HepG2 (cell line): ENCODE measurements at regions not wholly inside any gene's neighbourhood (a gene's known extent, or its start where the extent isn't known, plus 50 kb on each side); places are given as distances from the start of the nearest gene placed in this dataset.

ENCODE experiments used
- CTCF ChIP-seq: sonication (generic); formaldehyde crosslinking; IDR thresholded peaks from 2 replicates; pipeline ENCODE4 v1.5.0; 2020; ENCODE audit warnings: mild to moderate bottlenecking, missing genetic modification reagents, moderate library complexity
- HIVEP1 ChIP-seq: sonication (generic); formaldehyde crosslinking; IDR thresholded peaks from 2 replicates; pipeline ENCODE4 v1.4.0; 2020; ENCODE audit warnings: mild to moderate bottlenecking, missing genetic modification reagents
- HMGXB4 ChIP-seq, 2 experiments: sonication (generic) in 1 of 2; formaldehyde crosslinking in 1 of 2; IDR thresholded peaks; 2 replicates each; pipeline versions ENCODE4 v1.4.0 to v1.6.1; 2018 to 2020; ENCODE audit warnings: missing genetic modification reagents in 2 of 2, borderline replicate concordance in 1 of 2, low read depth in 1 of 2, mild to moderate bottlenecking in 1 of 2, missing biosample characterization in 1 of 2
- KDM1A ChIP-seq: IDR thresholded peaks from 2 replicates; pipeline ENCODE4 v1.6.1; 2016; ENCODE audit warnings: missing compliant biosample characterization
- SIN3A ChIP-seq: IDR thresholded peaks from 2 replicates; pipeline ENCODE4 v1.6.1; 2011; ENCODE audit warnings: low read depth, mild to moderate bottlenecking, control low read depth, low read length, borderline replicate concordance
- SUZ12 ChIP-seq: fragments of 150-350 bp; IDR thresholded peaks from 2 replicates; pipeline ENCODE4 v1.6.1; 2014; ENCODE audit warnings: low read depth, low read length
- THAP9 ChIP-seq: sonication (generic); formaldehyde crosslinking; IDR thresholded peaks from 2 replicates; pipeline ENCODE4; 2020; ENCODE audit warnings: missing genetic modification reagents, mild to moderate bottlenecking, borderline replicate concordance

GRCh38 chr12:42980441-42980840 is 390.9 kb upstream of the PRICKLE1 start:
- no peak for TF ChIP-seq THAP9 (CRISPR knock-in tag)
- TF ChIP-seq SUZ12, result no peak
- TF ChIP-seq SIN3A, result no peak
- no peak for TF ChIP-seq HMGXB4 (CRISPR knock-in tag; IDR thresholded peaks at IDR 0.05; ENCODE audit: borderline replicate concordance in 1 of 2, low read depth in 1 of 2)
- TF ChIP-seq CTCF, result no peak
- no peak for TF ChIP-seq HIVEP1 (CRISPR knock-in tag)
- TF ChIP-seq KDM1A (CRISPR knock-in tag), result no peak
